GM13976 (cell line): ENCODE measurements at regions not wholly inside any gene's neighbourhood (a gene's known extent, or its start where the extent isn't known, plus 50 kb on each side); places are given as distances from the start of the nearest gene placed in this dataset.

Experiments
- DNase-seq: peaks from one replicate; pipeline ENCODE4 v3.0.0; 2012; ENCODE audit warnings: low spot score
- CTCF ChIP-seq: IDR thresholded peaks from 2 replicates; pipeline ENCODE4 v1.5.1; 2012; ENCODE audit warnings: borderline replicate concordance, mild to moderate bottlenecking; ENCODE audit not compliant: insufficient read depth; ENCODE audit errors: extremely low read depth, missing control alignments, control extremely low read depth
- in situ Hi-C: fragments of 300-500 bp; cut with MboI; formaldehyde crosslinking; loops from one replicate; pipeline ENCODE4 v1.12.0; 2022; ENCODE audit warnings: low sequenced_read_pairs, mixed read lengths, inconsistent platforms; ENCODE audit not compliant: unreplicated experiment

DNA sequence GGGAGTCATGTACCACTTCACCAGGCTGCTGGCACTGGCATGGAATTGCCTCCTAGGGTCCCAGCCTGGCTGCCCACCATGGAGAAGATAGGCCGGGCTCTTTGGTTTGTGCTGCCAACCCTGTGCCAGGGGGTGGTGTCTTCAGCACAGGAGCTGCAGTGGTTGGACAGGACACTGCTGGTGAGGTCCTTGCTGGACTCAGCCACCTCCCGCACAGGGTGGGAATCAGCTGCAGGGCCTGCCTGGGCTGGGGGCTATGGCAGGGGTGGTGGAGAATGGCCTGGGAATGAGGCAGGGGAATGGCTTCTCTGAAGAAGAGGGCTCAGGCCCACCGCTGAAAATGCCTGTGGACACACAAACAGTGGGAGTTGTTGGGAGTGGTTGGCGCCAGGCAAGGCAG, 70.6 kb upstream of the CAPRIN2 start:
- TF ChIP-seq CTCF: no peak
- no peak for DNase-seq
- in situ Hi-C loops: no loop called here

- TF ChIP-seq CTCF: no peak
- in situ Hi-C loops: no loop called here
- no peak for DNase-seq
Measured at GRCh38 chr12:30824311-30824710, 69.6 kb upstream of the CAPRIN2 start.

- in situ Hi-C loops: no loop called here
- no peak for TF ChIP-seq CTCF
- DNase-seq: no peak
Measured at GRCh38 chr12:30823764-30824163, 69.0 kb upstream of the CAPRIN2 start.

DNA sequence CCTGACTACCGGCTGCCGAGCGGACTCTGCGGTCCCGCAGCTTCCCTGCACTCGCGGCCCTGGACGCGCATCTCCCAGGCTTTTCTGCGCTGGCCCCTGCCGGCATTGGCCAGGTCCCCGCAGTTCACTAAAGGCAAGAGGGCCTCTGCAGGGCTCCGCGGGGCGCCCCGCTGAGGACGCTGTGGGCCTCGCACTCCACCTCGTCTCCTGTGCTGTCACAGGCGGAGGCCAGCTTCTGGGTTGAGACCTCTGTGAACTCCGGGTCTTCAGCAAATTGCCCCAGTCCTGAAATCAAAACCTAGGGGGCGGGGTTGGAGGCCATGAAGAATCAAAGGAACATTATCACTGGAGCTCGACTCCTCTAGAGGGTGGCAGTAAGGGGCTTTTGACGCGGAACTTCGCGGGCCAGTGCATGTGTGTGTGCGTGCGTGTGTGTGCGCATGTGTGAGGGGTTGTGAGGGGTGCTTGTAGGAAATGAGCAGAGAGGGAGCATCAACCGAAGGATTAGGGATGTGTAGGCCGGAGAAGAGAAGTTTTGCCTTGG, 68.5 kb upstream of the CAPRIN2 start:
- in situ Hi-C loops: no loop called here
- DNase-seq: peak; percentile 55

GRCh38 chr12:30822385-30823155, 67.8 kb upstream of the CAPRIN2 start:
- TF ChIP-seq CTCF: no peak
- in situ Hi-C loops: no loop called here
- DNase-seq: peak; percentile 60

More for the DNA sequence above, 68.5 kb upstream of the CAPRIN2 start:
- peak; percentile 29 for TF ChIP-seq CTCF

- no peak for TF ChIP-seq CTCF
- no peak for DNase-seq
- in situ Hi-C loops: no loop called here
Measured at GRCh38 chr12:30820406-30820946, 65.7 kb upstream of the CAPRIN2 start.

DNA sequence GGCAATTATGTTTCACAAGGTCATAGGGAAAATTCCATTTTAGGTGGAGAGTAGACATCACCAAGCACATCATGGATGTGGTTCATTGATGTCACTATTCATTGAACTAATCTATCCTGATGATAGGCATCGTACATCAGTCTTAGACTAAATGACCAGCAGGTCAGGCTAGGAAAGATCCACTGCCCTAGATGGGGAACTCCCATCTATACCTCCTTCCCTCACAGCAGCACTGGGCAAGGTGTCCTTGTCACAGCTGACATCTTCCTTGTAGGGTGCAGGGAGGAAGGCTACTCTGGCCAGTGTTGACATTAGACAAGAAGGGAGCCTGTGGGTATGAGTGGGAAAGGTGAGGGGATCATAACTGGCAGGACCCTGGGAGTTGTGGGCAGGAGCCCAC, 63.8 kb upstream of the CAPRIN2 start:
- TF ChIP-seq CTCF: no peak
- in situ Hi-C loops: no loop called here
- DNase-seq: no peak
